Activated naive CD8-positive, alpha-beta T cell treated with anti-CD3 and anti-CD28 coated beads for 36 hours (primary cell): ENCODE measurements at regions not wholly inside any gene's neighbourhood (a gene's known extent, or its start where the extent isn't known, plus 50 kb on each side); places are given as distances from the start of the nearest gene placed in this dataset.
A peak's percentile ranks its signal among the peaks of the same experiment; 100 is the strongest.

Experiments
- DNase-seq: peaks from one replicate; pipeline ENCODE4 v3.0.0; 2021
- H3K27ac Mint-ChIP-seq: one replicate; pipeline ENCODE4 v1.8.0; 2022; ENCODE audit warnings: mild to moderate bottlenecking, moderate library complexity, mixed read lengths
- H3K27me3 Mint-ChIP-seq: one replicate; pipeline ENCODE4 v1.8.0; 2022; ENCODE audit warnings: mild to moderate bottlenecking, mixed read lengths
- H3K36me3 Mint-ChIP-seq: one replicate; pipeline ENCODE4 v1.8.0; 2021; ENCODE audit warnings: mild to moderate bottlenecking, mixed read lengths
- H3K4me1 Mint-ChIP-seq: one replicate; pipeline ENCODE4 v1.8.0; 2021; ENCODE audit warnings: mixed read lengths
- H3K4me3 Mint-ChIP-seq: one replicate; pipeline ENCODE4 v1.8.0; 2022; ENCODE audit warnings: mild to moderate bottlenecking, moderate library complexity, mixed read lengths
- H3K9me3 Mint-ChIP-seq: one replicate; pipeline ENCODE4 v1.8.0; 2022; ENCODE audit warnings: mixed read lengths

DNA sequence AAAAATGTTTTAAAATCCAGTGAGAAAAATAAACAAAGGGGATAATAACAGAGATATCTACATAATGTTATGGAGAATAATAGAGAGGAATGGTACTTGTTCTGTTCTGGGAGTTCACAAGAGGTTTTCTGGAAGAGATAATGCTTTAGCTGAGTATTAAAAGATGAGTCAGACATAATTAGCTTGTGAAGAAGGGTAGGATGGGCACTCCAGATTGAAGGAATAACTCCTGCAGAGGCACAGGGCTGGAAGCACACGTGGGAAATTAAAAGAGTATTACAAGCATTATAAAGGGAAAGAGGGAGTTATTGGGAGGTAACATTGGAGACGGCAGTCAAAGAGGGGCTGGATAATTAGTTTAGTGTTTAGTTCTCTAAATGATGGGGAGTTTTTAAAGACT lies 124.9 kb upstream of the BTG1 start:
- Mint-ChIP-seq H3K4me1 (peaks cover 4% of the 10 kb centered on the region), H3K27me3 (no peaks in the 10 kb centered on the region), H3K27ac (no peak overlapping the region), H3K9me3 (no peaks in the 10 kb centered on the region), H3K4me3 (no peak overlapping the region), H3K36me3 (no peaks in the 10 kb centered on the region)
- no peak for DNase-seq

DNA sequence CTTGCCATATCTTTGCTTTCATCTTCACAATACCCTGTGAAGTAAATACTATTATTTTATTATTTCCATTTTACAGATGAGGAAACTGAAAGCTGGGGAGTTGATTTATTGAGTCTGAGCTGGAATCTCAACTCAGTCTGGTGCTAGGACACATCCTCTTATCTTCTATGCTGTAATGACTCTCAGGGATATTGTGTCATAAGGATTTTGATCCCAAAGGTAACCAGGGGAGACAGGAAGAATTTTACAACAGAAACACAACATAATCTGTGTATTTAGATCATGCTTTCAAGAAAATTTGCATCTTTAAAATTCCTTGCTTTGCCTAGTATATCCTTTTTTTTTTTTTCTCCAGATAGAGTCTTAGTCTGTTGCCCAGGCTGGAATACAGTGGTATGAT lies 123.3 kb upstream of the BTG1 start:
- H3K27me3 Mint-ChIP-seq = no peaks in the 10 kb centered on the region
- no peaks in the 10 kb centered on the region for H3K9me3 Mint-ChIP-seq
- H3K36me3 Mint-ChIP-seq = no peaks in the 10 kb centered on the region
- no peak overlapping the region for H3K4me3 Mint-ChIP-seq
- H3K27ac Mint-ChIP-seq = no peak overlapping the region
- DNase-seq = no peak
- peaks cover 4% of the 10 kb centered on the region for H3K4me1 Mint-ChIP-seq

DNA sequence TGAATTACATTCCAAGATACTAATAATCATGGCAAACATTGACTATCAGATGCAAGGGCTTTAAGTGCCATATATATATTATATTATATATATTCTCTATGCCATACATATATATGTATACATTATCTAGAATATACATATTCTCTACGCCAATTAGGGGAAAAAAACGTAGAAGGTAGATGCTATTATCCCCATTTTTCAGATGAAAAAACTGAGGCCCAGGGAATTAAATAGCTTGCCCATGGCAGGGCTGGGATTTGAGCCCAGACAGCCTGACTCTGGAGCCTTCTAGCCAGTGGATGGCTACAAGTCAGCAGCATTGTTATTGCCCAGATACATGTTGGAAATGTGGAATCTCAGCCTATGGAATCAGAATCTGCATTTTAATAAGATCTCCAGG lies 116.0 kb upstream of the BTG1 start:
- H3K4me3 Mint-ChIP-seq = no peak overlapping the region

DNA sequence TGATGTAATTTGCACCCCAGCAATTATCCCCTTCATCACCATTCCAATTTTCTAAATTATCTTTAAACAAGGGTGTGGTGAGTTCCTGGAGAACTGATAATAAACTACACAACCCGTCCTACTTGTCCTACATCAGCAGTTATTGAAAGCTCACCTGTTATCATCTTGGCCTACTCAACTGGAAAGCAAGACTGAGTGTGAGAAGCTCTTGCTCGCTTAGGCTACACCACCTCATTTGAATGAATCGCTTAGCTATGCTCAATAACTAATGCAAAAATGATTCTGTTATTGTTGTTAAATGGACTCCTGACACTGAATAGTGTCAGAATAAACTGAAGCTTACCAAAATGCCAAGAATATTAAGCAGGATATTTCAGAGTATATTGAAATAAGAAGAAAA lies 115.4 kb upstream of the BTG1 start:
- Mint-ChIP-seq H3K27ac (no peak overlapping the region), H3K9me3 (no peaks in the 10 kb centered on the region), H3K4me3 (no peak overlapping the region), H3K36me3 (no peaks in the 10 kb centered on the region), H3K27me3 (no peaks in the 10 kb centered on the region), H3K4me1 (peaks cover 22% of the 10 kb centered on the region)
- DNase-seq = no peak

More for the DNA sequence above, 116.0 kb upstream of the BTG1 start:
- Mint-ChIP-seq H3K27ac (no peak overlapping the region), H3K4me1 (peaks cover 19% of the 10 kb centered on the region), H3K9me3 (no peaks in the 10 kb centered on the region), H3K36me3 (no peaks in the 10 kb centered on the region), H3K27me3 (no peaks in the 10 kb centered on the region)
- no peak for DNase-seq

DNA sequence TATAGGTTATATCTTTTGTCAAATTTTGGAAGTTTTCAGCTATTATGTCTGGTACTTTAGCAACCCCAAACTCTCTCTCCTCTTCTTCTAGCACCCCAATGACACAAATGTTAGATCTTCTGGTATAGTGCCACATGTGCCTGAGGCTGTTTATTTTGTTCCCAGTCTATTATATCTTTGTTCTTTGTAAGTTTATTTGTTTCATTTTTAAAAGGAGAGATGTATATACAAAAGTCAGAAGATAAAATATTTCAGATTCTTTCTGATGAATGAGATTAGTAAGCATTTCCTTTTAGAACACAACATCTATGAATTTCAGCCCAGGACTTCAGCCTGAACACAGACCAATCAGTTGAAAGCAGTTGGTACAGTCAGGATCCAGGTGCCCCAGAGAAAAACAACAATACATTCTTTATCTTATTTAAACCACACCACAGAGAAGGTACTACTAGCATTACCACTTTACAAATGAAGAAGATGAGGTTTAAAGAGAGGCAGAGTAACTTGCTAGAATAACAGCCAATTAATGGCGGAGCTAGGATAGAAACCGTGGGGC lies 114.1 kb upstream of the BTG1 start:
- H3K36me3 Mint-ChIP-seq = peaks cover 2% of the 10 kb centered on the region
- no peak for DNase-seq
- H3K27ac Mint-ChIP-seq = no peak overlapping the region
- H3K4me1 Mint-ChIP-seq = peaks cover 22% of the 10 kb centered on the region
- H3K27me3 Mint-ChIP-seq = no peaks in the 10 kb centered on the region
- H3K4me3 Mint-ChIP-seq = no peak overlapping the region
- H3K9me3 Mint-ChIP-seq = peaks cover 1% of the 10 kb centered on the region

DNA sequence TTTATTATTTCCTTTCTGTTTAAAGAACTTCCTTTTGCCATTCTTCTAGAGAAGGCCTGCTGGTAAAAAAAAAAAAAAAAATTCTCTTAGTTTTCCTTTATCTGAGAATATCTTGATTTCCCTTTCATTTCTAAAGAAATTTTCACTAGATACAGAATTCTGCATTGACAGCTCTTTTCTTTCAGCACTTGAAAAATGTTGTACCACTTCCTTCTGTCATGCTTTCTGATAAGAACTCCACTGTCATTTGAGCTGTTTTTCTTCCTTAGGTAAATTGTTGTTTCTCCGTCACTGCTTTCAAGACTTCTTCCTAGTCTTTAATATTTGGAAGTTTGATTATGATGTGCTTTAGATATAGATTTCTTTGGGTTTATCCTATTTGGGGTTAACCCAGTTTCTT lies 113.6 kb upstream of the BTG1 start:
- H3K4me3 Mint-ChIP-seq = no peak overlapping the region
- H3K27ac Mint-ChIP-seq = no peak overlapping the region
- H3K36me3 Mint-ChIP-seq = peaks cover 2% of the 10 kb centered on the region
- peaks cover 22% of the 10 kb centered on the region for H3K4me1 Mint-ChIP-seq
- no peaks in the 10 kb centered on the region for H3K27me3 Mint-ChIP-seq
- DNase-seq = no peak
- H3K9me3 Mint-ChIP-seq = peaks cover 1% of the 10 kb centered on the region

DNA sequence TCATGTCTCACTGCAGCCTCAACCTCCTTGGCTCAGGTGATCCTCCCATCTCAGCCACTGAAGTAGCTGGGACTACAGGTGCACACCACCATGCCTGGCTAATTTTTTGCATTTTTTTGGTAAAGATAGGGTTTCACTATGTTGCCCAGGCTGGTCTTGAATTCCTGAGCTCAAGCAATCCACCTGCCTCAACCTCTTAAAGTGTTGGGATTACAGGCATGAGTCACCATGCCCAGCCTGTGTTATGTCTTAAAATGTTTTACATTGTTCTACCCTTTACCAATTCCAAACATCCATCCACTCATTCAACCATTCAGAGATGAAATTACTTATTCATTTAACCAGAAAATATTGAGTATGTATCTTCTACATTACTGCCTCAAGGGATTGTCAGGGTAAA lies 111.6 kb upstream of the BTG1 start:
- H3K27me3 Mint-ChIP-seq = no peaks in the 10 kb centered on the region
- no peak overlapping the region for H3K27ac Mint-ChIP-seq
- H3K9me3 Mint-ChIP-seq = peaks cover 5% of the 10 kb centered on the region
- H3K4me3 Mint-ChIP-seq = no peak overlapping the region
- H3K36me3 Mint-ChIP-seq = peaks cover 5% of the 10 kb centered on the region
- DNase-seq = no peak
- peaks cover 22% of the 10 kb centered on the region for H3K4me1 Mint-ChIP-seq

DNA sequence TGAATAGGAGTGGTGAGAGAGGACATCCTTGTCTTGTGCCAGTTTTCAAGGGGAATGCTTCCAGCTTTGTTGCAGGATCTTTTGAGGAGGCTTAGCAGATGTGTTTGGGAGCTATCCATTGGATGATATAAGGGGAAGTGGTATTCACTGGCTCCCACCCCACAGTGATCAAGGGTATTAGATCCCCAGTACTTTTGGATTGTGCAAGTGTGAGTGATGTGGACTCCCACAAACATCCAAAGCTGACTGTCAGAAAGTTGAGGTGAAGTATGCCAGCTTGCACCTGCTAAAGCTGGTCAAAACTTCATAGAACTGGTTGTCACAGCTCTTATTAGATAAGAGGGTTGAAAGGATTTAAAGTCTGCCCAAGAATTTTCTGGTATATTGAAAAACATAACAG lies 110.1 kb upstream of the BTG1 start:
- H3K9me3 Mint-ChIP-seq = peaks cover 5% of the 10 kb centered on the region
- H3K36me3 Mint-ChIP-seq = peaks cover 5% of the 10 kb centered on the region
- H3K4me3 Mint-ChIP-seq = no peak overlapping the region
- H3K27ac Mint-ChIP-seq = no peak overlapping the region
- DNase-seq = no peak
- peaks cover 20% of the 10 kb centered on the region for H3K4me1 Mint-ChIP-seq
- H3K27me3 Mint-ChIP-seq = no peaks in the 10 kb centered on the region

DNA sequence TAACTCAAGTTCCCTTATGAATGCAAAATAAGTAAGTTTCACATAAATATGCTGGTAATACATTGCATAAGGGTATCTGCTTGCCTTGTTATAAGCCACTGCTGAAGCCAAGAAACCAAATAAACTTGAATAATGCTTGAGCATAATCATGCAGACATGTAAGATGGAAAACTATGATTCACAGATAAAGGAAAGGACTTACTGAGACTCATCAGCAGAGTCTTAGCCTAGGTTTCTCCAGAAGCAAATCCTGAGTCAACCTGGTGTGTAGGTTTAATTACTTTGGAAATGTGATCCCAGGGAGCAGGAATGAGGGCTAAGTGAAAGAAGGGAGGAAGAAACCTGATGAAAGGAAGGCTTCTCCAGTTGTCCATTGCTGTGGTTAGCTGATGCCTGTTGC lies 107.7 kb upstream of the BTG1 start:
- Mint-ChIP-seq H3K4me3 (no peak overlapping the region), H3K9me3 (peaks cover 5% of the 10 kb centered on the region), H3K27ac (no peak overlapping the region), H3K4me1 (peaks cover 7% of the 10 kb centered on the region), H3K36me3 (peaks cover 7% of the 10 kb centered on the region), H3K27me3 (no peaks in the 10 kb centered on the region)
- no peak for DNase-seq

DNA sequence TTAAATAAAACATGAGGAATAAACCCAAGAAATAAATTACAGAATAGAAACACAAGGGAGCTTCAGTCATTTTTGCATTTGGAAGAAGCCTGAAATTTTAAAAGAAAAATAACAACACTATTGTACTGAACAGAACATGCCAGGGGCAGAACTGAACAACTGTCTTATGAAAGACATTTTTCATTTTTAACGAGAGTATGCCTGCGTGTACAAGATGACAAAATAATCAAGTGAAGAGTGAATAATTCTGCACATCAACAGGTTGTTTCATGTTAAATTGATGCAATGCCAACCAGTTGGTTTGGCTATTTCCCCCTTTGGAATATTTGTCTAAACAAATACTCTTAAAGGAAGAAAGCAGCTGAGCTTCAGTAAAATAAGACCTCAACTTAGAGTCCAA lies 103.3 kb upstream of the BTG1 start:
- DNase-seq = no peak
- Mint-ChIP-seq H3K9me3 (peaks cover 1% of the 10 kb centered on the region), H3K36me3 (peaks cover 5% of the 10 kb centered on the region), H3K4me1 (peaks cover 3% of the 10 kb centered on the region), H3K4me3 (no peak overlapping the region), H3K27ac (no peak overlapping the region), H3K27me3 (no peaks in the 10 kb centered on the region)

DNA sequence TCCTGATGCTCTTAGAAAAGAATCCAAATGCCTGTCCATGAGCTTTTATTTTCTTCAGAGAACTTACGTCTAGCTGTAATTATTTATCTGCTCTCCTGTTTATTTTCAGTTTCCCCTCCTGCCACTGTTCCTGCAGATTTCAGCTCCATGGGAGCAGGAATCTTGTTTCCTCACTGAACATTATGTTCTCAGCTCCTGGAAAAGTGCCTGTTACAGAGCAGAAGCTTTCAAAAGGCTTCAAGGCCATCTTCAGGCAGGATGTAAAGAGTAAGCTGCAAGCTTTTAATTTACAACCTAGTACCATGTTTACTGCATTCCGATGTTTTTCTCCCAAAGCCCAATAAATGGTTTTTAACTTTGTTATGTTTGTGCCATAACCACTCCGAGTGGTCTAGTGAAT lies 98.4 kb upstream of the BTG1 start:
- H3K4me1 Mint-ChIP-seq = peaks cover 5% of the 10 kb centered on the region
- DNase-seq = no peak
- no peak overlapping the region for H3K27ac Mint-ChIP-seq
- no peaks in the 10 kb centered on the region for H3K27me3 Mint-ChIP-seq
- H3K9me3 Mint-ChIP-seq = no peaks in the 10 kb centered on the region
- peaks cover under 1% of the 10 kb centered on the region for H3K36me3 Mint-ChIP-seq
- H3K4me3 Mint-ChIP-seq = no peak overlapping the region

DNA sequence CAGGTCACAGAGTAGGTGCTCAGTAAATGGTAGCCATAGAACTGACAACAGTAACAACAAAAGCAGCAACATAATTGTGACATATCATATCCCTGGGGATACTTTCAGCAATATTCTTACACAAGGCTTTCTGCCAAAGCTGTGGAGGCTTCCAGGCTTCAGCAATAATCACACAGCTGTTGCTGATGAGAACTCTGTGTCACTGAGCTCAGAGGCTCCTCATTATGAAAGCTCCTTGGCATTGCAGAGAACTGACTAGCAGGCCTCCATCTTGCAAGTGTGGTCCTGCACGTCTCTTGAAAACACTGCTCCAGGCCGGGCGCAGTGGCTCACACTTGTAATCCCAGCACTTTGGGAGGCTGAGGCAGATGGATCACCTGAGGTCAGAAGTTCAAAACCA lies 97.3 kb upstream of the BTG1 start:
- DNase-seq = no peak
- Mint-ChIP-seq H3K36me3 (peaks cover 1% of the 10 kb centered on the region), H3K4me1 (peaks cover 5% of the 10 kb centered on the region), H3K27ac (no peak overlapping the region), H3K9me3 (no peaks in the 10 kb centered on the region), H3K4me3 (no peak overlapping the region), H3K27me3 (no peaks in the 10 kb centered on the region)

DNA sequence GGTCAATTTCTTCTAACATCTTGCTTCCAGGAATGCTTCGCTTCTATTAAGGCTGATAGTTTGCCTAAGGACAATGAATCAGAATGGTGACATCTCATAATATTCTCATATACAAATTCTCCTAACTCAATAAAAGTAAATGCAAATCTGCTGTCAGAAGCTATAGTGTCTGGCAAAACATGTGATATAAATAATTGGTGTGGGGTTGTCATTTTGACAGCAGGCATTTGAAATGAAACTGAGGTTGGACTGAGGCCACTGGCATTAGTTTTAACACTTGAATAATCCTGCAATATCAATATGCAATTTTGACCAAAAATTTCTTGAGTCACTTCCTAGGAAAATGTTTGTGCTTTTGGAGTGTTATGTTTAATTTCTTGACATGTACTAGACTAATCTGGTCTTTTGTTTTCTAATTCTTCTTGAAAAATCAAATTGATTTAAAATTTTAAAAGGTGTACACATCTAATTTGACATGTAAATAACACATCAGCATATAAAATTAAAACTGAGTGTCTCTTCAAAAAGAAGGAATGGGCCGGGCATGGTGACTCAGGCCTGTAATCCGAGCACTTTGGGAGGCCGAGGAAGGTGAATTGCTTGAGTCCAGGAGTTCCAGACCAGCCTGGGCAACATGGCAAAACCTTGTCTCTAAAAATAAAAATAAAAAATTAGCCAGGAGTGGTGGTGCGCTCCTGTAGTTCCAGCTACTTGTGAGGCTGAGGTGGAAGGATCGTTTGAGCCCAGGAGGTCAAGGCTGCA lies 92.3 kb upstream of the BTG1 start:
- Mint-ChIP-seq H3K4me3 (no peak overlapping the region), H3K27me3 (no peaks in the 10 kb centered on the region), H3K27ac (no peak overlapping the region), H3K9me3 (peaks cover 1% of the 10 kb centered on the region), H3K4me1 (peaks cover 17% of the 10 kb centered on the region), H3K36me3 (peaks cover 8% of the 10 kb centered on the region)
- no peak for DNase-seq

DNA sequence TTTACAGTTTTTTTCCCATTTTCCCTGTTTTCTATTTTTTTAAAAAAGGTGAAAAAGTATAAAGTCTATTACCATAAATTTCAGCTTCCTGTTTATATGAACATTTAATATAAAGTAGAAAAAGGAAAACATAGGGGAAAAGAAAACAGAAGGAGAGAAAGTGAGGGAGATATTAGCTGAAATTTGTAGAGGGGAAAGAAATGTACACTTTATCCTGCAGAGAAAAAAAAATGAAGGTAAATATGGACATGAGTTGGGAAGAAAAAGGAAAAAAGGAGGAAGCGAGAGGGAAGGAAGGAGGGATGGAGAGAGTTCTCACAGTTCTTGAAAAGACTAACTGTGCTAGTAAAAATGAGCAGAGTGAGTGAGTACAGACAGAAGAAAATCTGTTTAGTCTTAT lies 91.6 kb upstream of the BTG1 start:
- H3K27ac Mint-ChIP-seq = peak overlapping the region; percentile 44
- DNase-seq = no peak
- H3K36me3 Mint-ChIP-seq = peaks cover 8% of the 10 kb centered on the region
- no peaks in the 10 kb centered on the region for H3K27me3 Mint-ChIP-seq
- peaks cover 1% of the 10 kb centered on the region for H3K9me3 Mint-ChIP-seq
- H3K4me3 Mint-ChIP-seq = no peak overlapping the region
- H3K4me1 Mint-ChIP-seq = peaks cover 20% of the 10 kb centered on the region

DNA sequence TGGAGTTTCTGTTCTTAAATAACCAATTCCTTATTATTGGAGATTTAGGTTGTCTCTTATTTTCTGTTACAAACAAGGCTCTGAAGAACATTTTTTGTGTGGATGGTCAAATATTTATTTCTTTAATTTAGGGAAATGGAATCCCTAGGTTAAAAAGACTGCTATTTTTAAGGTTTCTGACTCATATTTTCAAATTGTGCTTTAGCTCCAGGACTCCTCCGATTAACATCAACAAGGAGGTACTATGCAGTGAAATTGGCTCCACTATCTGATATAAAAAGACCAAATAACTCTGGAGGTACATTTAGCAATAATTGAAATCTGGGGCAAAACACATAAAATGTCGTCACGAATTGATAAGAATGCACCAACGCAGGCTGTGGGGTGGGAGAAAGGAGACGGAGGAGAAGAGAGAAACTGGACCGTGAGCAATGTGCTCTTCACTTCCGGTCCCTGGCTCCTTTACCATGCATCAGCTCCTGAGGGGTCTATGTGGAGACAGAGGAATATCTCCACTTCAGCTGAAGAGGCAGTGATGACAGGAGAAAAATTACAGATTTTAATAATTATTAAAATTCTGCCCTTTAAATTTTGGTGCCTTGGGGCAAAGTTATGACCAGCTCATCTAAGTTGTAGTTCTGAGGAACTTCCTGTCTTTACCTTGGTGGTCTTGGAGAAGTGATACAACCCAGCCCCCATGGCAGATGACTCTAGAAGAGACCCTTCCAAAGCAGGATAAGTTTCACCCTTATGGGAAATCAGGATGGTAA lies 90.2 kb upstream of the BTG1 start:
- H3K4me3 Mint-ChIP-seq = no peak overlapping the region
- peaks cover 8% of the 10 kb centered on the region for H3K36me3 Mint-ChIP-seq
- no peaks in the 10 kb centered on the region for H3K27me3 Mint-ChIP-seq
- no peak overlapping the region for H3K27ac Mint-ChIP-seq
- DNase-seq = no peak
- peaks cover 1% of the 10 kb centered on the region for H3K9me3 Mint-ChIP-seq
- H3K4me1 Mint-ChIP-seq = peaks cover 20% of the 10 kb centered on the region

DNA sequence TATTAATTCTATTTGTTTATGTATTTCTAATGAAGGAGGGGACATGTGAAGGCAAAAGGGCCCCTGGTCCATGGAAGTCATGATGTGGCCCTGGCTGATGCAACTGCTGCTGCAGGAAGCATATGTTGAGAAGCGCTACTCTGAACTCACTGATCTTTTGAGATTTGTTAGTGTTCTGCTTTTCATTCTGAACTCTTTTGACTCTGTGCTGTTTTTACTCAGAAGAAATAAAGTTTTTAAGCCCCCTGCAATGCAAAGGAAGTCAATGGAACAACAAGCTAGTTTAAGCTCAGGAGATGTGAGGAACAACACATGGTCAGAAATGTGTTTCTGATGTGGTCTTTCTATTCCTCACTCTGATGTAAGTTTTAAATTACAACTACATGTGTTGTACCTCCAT lies 88.9 kb upstream of the BTG1 start:
- no peak overlapping the region for H3K4me3 Mint-ChIP-seq
- H3K9me3 Mint-ChIP-seq = peaks cover 1% of the 10 kb centered on the region
- H3K36me3 Mint-ChIP-seq = peaks cover 8% of the 10 kb centered on the region

More for the DNA sequence above, 88.9 kb upstream of the BTG1 start:
- H3K4me1 Mint-ChIP-seq = peaks cover 20% of the 10 kb centered on the region
- peak; percentile 12 for DNase-seq
- H3K27ac Mint-ChIP-seq = peak overlapping the region; percentile 87
- H3K27me3 Mint-ChIP-seq = no peaks in the 10 kb centered on the region
